ENCODE measurements at regions not wholly inside any gene's neighbourhood (a gene's known extent, or its start where the extent isn't known, plus 50 kb on each side); places are given as distances from the start of the nearest gene placed in this dataset.
A peak's percentile ranks its signal among the peaks of the same experiment; 100 is the strongest.
"Not testable (repeated sequence)": the region's sequence is repeated elsewhere in the genome, so short reads cannot be mapped to it uniquely, and the experiment has no call there.

GRCh38 chr3:29011966-29012365 is 268.9 kb upstream of the RBMS3 start:
- Histone ChIP-seq H3K4me2 (peak overlapping the region; percentile 63), H3K27ac (peak overlapping the region; percentile 55), H3K27me3 (no peaks in the 10 kb centered on the region), H3K4me1 (peaks cover 22% of the 10 kb centered on the region), H3K9ac (no peak overlapping the region), H3F3A (ENCODE audit: low read depth) (peaks cover 8% of the 10 kb centered on the region), H3K79me2 (ENCODE audit: low read depth) (no peaks in the 10 kb centered on the region), H2AFZ (replicated peaks) (no peak overlapping the region), H3K9me3 (ENCODE audit: low read depth) (no peaks in the 10 kb centered on the region), H4K20me1 (ENCODE audit: low read depth) (no peaks in the 10 kb centered on the region), H3K36me3 (no peaks in the 10 kb centered on the region), H3K4me3 (no peak overlapping the region)
- peaks cover 5% of the 10 kb centered on the region for H3K27me3 Mint-ChIP-seq (ENCODE audit: insufficient read depth, low read depth)
- no peaks in the 10 kb centered on the region for H3K36me3 Mint-ChIP-seq
- TF ChIP-seq EZH2phosphoT487 (IDR thresholded peaks at IDR 0.05) = no peak
- H3K4me3 Mint-ChIP-seq = no peak overlapping the region
- peak; percentile 31 for DNase-seq (ENCODE audit: low spot score)
- H3K4me1 Mint-ChIP-seq = peaks cover 11% of the 10 kb centered on the region
- no peak overlapping the region for H3K27ac Mint-ChIP-seq
- H3K9me3 Mint-ChIP-seq = no peaks in the 10 kb centered on the region

- no peaks in the 10 kb centered on the region for H3K4me1 Mint-ChIP-seq
- H3K27ac ChIP-seq = no peak overlapping the region
Measured at GRCh38 chr3:29022976-29023375, 257.9 kb upstream of the RBMS3 start.

DNA sequence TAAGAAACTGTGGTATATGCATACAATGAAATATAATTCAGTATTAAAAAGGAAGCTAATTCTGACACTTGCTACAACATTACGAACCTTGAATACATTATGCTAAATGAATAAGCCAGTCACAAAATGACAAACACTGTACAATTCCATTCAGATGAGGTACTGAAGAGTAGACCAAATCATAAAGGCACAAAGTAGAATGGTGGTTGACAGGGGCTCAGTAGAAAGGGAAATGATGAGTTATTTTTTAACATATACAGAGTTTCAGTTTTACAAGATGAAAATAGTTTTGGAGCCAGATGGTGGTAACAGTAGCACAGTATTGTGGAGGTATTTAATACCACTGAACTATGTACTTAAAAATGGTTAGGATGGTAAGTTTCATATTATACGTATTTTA is 254.6 kb upstream of the RBMS3 start:
- Histone ChIP-seq H3K4me1 (no peaks in the 10 kb centered on the region), H3K27me3 (no peaks in the 10 kb centered on the region), H2AFZ (replicated peaks) (no peak overlapping the region), H3K4me2 (no peak overlapping the region), H3K36me3 (no peaks in the 10 kb centered on the region), H3K9me3 (ENCODE audit: low read depth) (no peaks in the 10 kb centered on the region), H3K9ac (no peak overlapping the region), H3K79me2 (ENCODE audit: low read depth) (no peaks in the 10 kb centered on the region), H3F3A (ENCODE audit: low read depth) (no peaks in the 10 kb centered on the region), H4K20me1 (ENCODE audit: low read depth) (no peaks in the 10 kb centered on the region), H3K27ac (no peak overlapping the region), H3K4me3 (no peak overlapping the region)
- no peak for DNase-seq (ENCODE audit: low spot score)
- no peak overlapping the region for H3K4me3 Mint-ChIP-seq
- H3K9me3 Mint-ChIP-seq = no peaks in the 10 kb centered on the region
- no peak overlapping the region for H3K27ac Mint-ChIP-seq
- no peaks in the 10 kb centered on the region for H3K27me3 Mint-ChIP-seq (ENCODE audit: insufficient read depth, low read depth)
- TF ChIP-seq EZH2phosphoT487 (IDR thresholded peaks at IDR 0.05) = no peak
- H3K4me1 Mint-ChIP-seq = no peaks in the 10 kb centered on the region
- no peaks in the 10 kb centered on the region for H3K36me3 Mint-ChIP-seq

More at GRCh38 chr3:29022976-29023375, 257.9 kb upstream of the RBMS3 start:
- Mint-ChIP-seq H3K27ac (no peak overlapping the region), H3K9me3 (no peaks in the 10 kb centered on the region), H3K36me3 (no peaks in the 10 kb centered on the region), H3K27me3 (ENCODE audit: insufficient read depth, low read depth) (no peaks in the 10 kb centered on the region), H3K4me3 (no peak overlapping the region)
- Histone ChIP-seq H3K4me3 (no peak overlapping the region), H4K20me1 (ENCODE audit: low read depth) (no peaks in the 10 kb centered on the region), H3F3A (ENCODE audit: low read depth) (no peaks in the 10 kb centered on the region), H3K9ac (no peak overlapping the region), H3K4me1 (no peaks in the 10 kb centered on the region), H3K36me3 (no peaks in the 10 kb centered on the region), H3K27me3 (no peaks in the 10 kb centered on the region), H3K9me3 (ENCODE audit: low read depth) (no peaks in the 10 kb centered on the region), H2AFZ (replicated peaks) (no peak overlapping the region), H3K4me2 (no peak overlapping the region), H3K79me2 (ENCODE audit: low read depth) (no peaks in the 10 kb centered on the region)
- no peak for DNase-seq (ENCODE audit: low spot score)
- TF ChIP-seq EZH2 (IDR thresholded peaks at IDR 0.05) = no peak

DNA sequence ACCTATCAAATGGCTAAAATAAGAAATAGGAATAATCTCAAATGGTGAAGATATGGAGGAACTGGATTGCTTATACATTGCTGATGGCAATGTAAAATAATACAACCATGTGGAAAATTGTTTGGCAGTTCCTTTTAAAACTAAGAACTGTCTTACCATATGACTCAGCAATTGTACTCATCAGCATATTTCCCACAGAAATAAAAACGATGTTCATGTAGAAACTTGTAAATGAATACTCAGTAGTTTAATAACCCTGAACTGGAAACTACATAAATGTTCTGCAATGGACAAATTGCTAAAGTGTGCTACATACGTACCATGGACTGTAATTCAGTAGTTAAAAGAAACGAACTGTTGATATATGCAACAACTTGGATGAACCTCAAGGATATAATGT is 253.9 kb upstream of the RBMS3 start:
- H2AFZ ChIP-seq (replicated peaks) = no peak overlapping the region
- Mint-ChIP-seq H3K27ac (no peak overlapping the region), H3K36me3 (no peaks in the 10 kb centered on the region), H3K9me3 (no peaks in the 10 kb centered on the region), H3K4me3 (no peak overlapping the region), H3K27me3 (ENCODE audit: insufficient read depth, low read depth) (no peaks in the 10 kb centered on the region), H3K4me1 (no peaks in the 10 kb centered on the region)
- no peaks in the 10 kb centered on the region for H3K4me1 ChIP-seq
- H3K4me2 ChIP-seq = no peak overlapping the region
- H3K9me3 ChIP-seq (ENCODE audit: low read depth) = no peaks in the 10 kb centered on the region
- no peak for DNase-seq (ENCODE audit: low spot score)
- no peaks in the 10 kb centered on the region for H3K27me3 ChIP-seq
- H3K4me3 ChIP-seq = no peak overlapping the region
- no peak overlapping the region for H3K9ac ChIP-seq
- H3K27ac ChIP-seq = no peak overlapping the region
- TF ChIP-seq EZH2phosphoT487 (IDR thresholded peaks at IDR 0.05) = no peak
- no peak for TF ChIP-seq EZH2 (IDR thresholded peaks at IDR 0.05)
- TF ChIP-seq, protein P1, sequence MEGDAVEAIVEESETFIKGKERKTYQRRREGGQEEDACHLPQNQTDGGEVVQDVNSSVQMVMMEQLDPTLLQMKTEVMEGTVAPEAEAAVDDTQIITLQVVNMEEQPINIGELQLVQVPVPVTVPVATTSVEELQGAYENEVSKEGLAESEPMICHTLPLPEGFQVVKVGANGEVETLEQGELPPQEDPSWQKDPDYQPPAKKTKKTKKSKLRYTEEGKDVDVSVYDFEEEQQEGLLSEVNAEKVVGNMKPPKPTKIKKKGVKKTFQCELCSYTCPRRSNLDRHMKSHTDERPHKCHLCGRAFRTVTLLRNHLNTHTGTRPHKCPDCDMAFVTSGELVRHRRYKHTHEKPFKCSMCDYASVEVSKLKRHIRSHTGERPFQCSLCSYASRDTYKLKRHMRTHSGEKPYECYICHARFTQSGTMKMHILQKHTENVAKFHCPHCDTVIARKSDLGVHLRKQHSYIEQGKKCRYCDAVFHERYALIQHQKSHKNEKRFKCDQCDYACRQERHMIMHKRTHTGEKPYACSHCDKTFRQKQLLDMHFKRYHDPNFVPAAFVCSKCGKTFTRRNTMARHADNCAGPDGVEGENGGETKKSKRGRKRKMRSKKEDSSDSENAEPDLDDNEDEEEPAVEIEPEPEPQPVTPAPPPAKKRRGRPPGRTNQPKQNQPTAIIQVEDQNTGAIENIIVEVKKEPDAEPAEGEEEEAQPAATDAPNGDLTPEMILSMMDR (IDR thresholded peaks at IDR 0.05) = no peak
- H3K79me2 ChIP-seq (ENCODE audit: low read depth) = no peaks in the 10 kb centered on the region
- no peaks in the 10 kb centered on the region for H3F3A ChIP-seq (ENCODE audit: low read depth)
- H3K36me3 ChIP-seq = no peaks in the 10 kb centered on the region
- no peaks in the 10 kb centered on the region for H4K20me1 ChIP-seq (ENCODE audit: low read depth)

- H3K4me1 Mint-ChIP-seq; H3K27ac Mint-ChIP-seq; H2AFZ ChIP-seq (replicated peaks); DNase-seq (ENCODE audit: low spot score); H3K9me3 Mint-ChIP-seq; H3K9ac ChIP-seq; H3K27me3 ChIP-seq; H3K4me3 Mint-ChIP-seq; H3K4me2 ChIP-seq; H3K27me3 Mint-ChIP-seq (ENCODE audit: insufficient read depth, low read depth); H3F3A ChIP-seq (ENCODE audit: low read depth); H3K4me3 ChIP-seq; H4K20me1 ChIP-seq (ENCODE audit: low read depth); H3K79me2 ChIP-seq (ENCODE audit: low read depth); H3K36me3 Mint-ChIP-seq; H3K36me3 ChIP-seq; H3K9me3 ChIP-seq (ENCODE audit: low read depth); H3K27ac ChIP-seq; H3K4me1 ChIP-seq: not testable (repeated sequence)
Measured at GRCh38 chr3:29031175-29031574, 249.7 kb upstream of the RBMS3 start.
